ENCODE measurements at regions not wholly inside any gene's neighbourhood (a gene's known extent, or its start where the extent isn't known, plus 50 kb on each side); places are given as distances from the start of the nearest gene placed in this dataset.

GRCh38 chr9:120214332-120214731, 365.6 kb downstream of the CDK5RAP2 start:
- DNase-seq (ENCODE audit: low read depth): no peak

- DNase-seq (ENCODE audit: low read depth): no peak
Measured at GRCh38 chr9:120212853-120213200, 367.1 kb downstream of the CDK5RAP2 start.

- DNase-seq (ENCODE audit: low read depth): peak; percentile 2
Measured at GRCh38 chr9:120212153-120212852, 367.7 kb downstream of the CDK5RAP2 start.

GRCh38 chr9:120210274-120210673, 369.7 kb downstream of the CDK5RAP2 start:
- no peak for DNase-seq (ENCODE audit: low read depth)

GRCh38 chr9:120202856-120203654, 376.9 kb downstream of the CDK5RAP2 start:
- DNase-seq (ENCODE audit: low read depth): no peak

GRCh38 chr9:120198027-120198426, 381.9 kb downstream of the CDK5RAP2 start:
- no peak for DNase-seq (ENCODE audit: low read depth)

GRCh38 chr9:120197605-120198004, 382.4 kb downstream of the CDK5RAP2 start:
- DNase-seq (ENCODE audit: low read depth): no peak

GRCh38 chr9:120191141-120191540, 388.8 kb downstream of the CDK5RAP2 start:
- no peak for DNase-seq (ENCODE audit: low read depth)

- DNase-seq (ENCODE audit: low read depth): no peak
Measured at GRCh38 chr9:120187758-120188157, 392.2 kb downstream of the CDK5RAP2 start.

GRCh38 chr9:120186276-120186675, 393.7 kb downstream of the CDK5RAP2 start:
- DNase-seq (ENCODE audit: low read depth): no peak

GRCh38 chr9:120184266-120184665, 395.7 kb downstream of the CDK5RAP2 start:
- DNase-seq (ENCODE audit: low read depth): no peak

GRCh38 chr9:120183615-120184014, 396.4 kb downstream of the CDK5RAP2 start:
- DNase-seq (ENCODE audit: low read depth): no peak

GRCh38 chr9:120182011-120182410, 398.0 kb downstream of the CDK5RAP2 start:
- DNase-seq (ENCODE audit: low read depth): no peak

GRCh38 chr9:120177121-120177520, 402.8 kb downstream of the CDK5RAP2 start:
- DNase-seq (ENCODE audit: low read depth): no peak

- DNase-seq (ENCODE audit: low read depth): no peak
Measured at GRCh38 chr9:120175031-120175430, 404.9 kb downstream of the CDK5RAP2 start.

GRCh38 chr9:120161776-120162175, 418.2 kb downstream of the CDK5RAP2 start:
- DNase-seq (ENCODE audit: low read depth): no peak

GRCh38 chr9:120158221-120158620, 421.7 kb downstream of the CDK5RAP2 start:
- DNase-seq (ENCODE audit: low read depth): no peak

GRCh38 chr9:120156376-120156775, 423.6 kb downstream of the CDK5RAP2 start:
- DNase-seq (ENCODE audit: low read depth): no peak

GRCh38 chr9:120153258-120153657, 426.7 kb downstream of the CDK5RAP2 start:
- no peak for DNase-seq (ENCODE audit: low read depth)

GRCh38 chr9:120152295-120152694, 427.7 kb downstream of the CDK5RAP2 start:
- peak; percentile 23 for DNase-seq (ENCODE audit: low read depth)

- DNase-seq (ENCODE audit: low read depth): no peak
Measured at GRCh38 chr9:120151806-120152205, 428.2 kb downstream of the CDK5RAP2 start.

- no peak for DNase-seq (ENCODE audit: low read depth)
Measured at GRCh38 chr9:120151149-120151548, 428.8 kb downstream of the CDK5RAP2 start.

- no peak for DNase-seq (ENCODE audit: low read depth)
Measured at GRCh38 chr9:120138955-120139354, 441.0 kb downstream of the CDK5RAP2 start.
